Embryonic facial prominence (tissue), 1 donor: ENCODE measurements at regions not wholly inside any gene's neighbourhood (a gene's known extent, or its start where the extent isn't known, plus 50 kb on each side); places are given as distances from the start of the nearest gene placed in this dataset.
"Not testable (repeated sequence)": the region's sequence is repeated elsewhere in the genome, so short reads cannot be mapped to it uniquely, and the experiment has no call there.

Experiments
- DNase-seq: peaks from one replicate; pipeline ENCODE4 v3.0.0-alpha.2; 2016; ENCODE audit errors: extremely low spot score

DNA sequence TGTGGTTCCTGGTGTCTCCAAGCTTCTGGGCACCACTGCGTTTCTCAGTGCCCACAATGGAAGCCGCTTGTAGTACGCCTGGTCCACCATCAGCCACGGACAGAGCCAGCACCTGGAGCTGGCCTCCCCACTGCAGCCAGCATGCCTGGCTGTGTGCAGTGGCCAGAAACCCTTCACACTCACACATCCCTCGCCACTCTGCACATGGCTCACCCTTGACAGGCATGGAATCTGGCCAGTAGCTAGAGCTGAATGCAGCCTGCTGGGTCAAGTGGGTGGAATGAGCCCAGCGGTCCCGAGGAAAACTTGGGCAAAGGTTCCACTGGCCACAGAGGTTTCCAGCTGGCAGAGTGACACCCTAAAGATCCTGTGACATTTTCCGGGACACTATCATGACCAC, 146.0 kb upstream of the ADO start:
- DNase-seq: no peak

DNA sequence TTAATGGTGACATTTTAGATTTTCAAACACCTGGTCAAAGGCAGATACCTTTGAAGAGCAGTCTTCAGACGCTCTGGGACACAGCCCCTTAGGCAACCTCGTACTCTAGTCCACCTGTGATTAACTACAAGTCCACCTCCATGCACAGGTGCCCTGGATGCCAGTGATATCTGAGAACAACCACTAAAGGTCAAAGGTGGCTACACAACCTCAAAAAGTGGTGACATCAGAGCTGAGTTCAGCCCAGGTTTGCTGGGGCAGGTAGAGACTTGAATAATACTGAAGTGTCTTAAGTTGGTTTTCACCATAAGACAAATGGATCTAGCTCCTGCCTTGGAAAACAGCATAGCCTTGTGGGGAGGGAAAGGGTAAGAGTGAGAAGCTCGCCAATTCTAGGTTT, 143.4 kb upstream of the ADO start:
- no peak for DNase-seq

DNA sequence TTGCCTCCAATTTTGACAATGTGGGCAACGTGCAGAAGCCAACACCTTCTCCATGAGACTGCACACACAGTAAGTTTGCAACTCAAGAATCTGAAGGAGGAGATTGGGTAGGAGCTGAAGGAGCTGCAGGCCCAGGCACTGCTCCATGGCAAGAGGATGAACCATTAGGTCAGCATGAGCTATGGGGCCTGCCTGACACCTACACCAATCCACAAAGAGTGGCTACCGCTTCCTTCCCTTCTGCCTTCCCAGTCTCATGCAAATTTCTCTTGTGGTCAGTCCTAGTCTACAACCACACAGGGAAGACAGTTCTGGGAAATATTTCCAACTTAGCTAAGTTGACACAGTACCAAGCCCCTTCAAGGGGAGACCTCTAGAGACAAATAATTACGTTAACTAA, 142.0 kb upstream of the ADO start:
- DNase-seq: no peak

GRCh38 chr10:62665771-62666170, 138.7 kb upstream of the ADO start:
- DNase-seq: no peak

- DNase-seq: no peak
Observed at GRCh38 chr10:62666275-62666674, 138.2 kb upstream of the ADO start.

- DNase-seq: no peak
Observed at GRCh38 chr10:62669341-62669740, 135.2 kb upstream of the ADO start.

DNA sequence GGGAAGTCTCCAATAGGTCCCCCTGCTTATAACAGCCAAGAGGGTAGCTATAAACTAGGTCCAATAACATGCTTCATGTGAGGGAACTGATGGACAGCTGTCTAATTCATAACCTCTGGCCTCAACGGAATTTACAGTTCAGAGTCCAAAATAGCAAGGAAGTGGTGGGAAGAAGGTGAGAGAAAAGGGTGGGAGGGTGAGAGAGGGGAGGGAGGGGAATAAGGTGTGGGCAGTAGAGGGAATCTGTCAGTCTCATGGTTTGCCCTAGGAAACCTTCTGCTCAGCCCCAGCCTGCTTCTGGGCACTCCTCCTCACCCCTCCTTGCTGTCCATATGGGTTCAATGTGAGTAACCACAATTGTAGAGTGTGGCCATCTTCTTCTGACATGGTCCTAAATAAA, 133.4 kb upstream of the ADO start:
- DNase-seq: no peak

DNA sequence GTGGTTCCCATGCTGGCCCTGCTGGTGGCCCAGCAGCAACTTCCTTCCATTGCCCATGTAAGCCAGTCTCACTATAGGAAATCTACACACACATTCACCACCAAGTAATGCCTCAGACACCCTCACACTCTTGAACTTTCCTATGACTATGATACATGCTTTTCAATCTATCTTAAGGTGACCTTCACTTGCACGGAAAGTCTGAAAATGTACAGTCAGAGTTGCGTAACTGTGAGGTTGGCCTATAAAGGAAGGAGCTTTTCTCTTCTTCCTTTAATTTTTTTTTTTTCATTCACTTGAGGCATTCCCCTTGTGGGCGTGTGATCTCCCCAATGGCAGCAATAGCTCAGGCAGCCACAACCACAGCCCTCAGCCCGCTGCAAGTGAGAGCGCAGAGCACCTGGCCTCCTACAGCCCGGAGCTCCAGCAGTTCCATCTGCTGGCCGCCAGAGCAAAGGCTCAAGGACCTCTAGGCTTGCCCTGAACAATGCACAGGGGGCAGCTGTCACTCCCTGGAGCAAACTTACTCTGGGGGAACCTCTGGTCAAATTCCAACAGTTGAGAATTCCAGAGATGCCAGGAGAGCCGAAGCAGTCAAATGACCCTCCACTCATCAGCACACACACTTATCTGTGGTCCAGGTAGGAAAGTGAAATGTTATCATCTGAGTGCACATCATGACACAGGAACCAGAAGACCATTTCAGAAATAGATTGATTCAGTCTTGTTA, 123.1 kb upstream of the ADO start:
- DNase-seq: no peak

- DNase-seq: no peak
Observed at GRCh38 chr10:62684911-62685310, 119.6 kb upstream of the ADO start.

GRCh38 chr10:62687230-62687748, 117.2 kb upstream of the ADO start:
- no peak for DNase-seq

DNA sequence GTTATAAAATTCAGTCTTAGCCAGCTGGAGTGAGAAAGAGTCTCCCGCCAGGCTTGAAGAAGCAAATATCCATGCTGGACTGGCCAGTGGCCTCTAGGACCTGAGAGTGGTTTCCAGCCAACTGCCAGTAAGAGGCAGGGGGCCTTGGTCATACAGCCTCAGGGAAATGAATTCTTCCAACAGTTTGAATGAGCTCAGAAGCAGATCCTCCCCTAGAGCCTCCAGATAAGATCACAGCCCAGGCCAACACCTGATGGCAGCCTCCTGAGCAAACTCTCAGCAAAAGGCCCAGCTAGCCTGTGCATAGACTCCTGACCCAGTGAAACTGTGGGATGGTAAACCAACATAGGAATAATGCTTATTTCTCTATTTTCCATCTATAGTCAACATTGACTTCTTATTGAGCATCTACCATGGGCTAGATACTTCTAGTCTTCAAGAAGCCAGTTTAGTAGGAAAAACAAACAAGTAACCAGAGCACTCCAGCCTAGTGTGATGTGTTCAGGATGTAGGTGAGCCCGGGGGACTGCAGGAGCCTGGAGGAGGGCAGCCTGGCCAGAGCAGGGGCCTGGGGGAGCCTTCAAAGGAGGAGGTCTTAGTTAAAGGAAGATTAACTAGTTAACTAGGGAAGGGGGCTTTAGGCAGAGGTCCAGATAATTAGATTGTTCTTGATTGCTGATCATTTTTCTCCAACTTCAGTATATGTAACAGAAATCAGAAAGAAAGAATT, 115.4 kb upstream of the ADO start:
- no peak for DNase-seq

DNA sequence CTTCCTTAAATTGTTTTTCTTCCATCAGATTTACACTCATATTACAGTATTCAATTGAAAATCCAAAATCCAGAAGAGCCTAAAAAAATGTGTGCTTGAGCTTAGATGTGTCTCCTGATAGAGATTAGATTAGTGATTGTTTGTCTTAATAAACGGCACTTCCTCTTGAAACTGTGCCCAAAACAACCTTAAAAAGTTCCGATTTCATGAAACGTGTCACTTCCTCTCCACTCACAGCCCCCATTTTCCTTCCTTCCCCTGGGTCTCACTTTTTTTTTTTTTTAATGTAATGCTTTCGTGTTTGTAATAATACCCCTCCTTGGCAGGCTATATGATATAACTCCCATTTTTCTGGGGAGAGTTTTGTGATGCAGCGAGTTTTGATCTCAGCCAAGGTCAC, 114.8 kb upstream of the ADO start:
- DNase-seq: no peak

- no peak for DNase-seq
Observed at GRCh38 chr10:62690703-62691102, 113.8 kb upstream of the ADO start.

GRCh38 chr10:62691336-62691735, 113.2 kb upstream of the ADO start:
- no peak for DNase-seq

- DNase-seq: no peak
Observed at GRCh38 chr10:62692085-62692484, 112.4 kb upstream of the ADO start.

GRCh38 chr10:62693306-62693705, 111.2 kb upstream of the ADO start:
- no peak for DNase-seq

DNA sequence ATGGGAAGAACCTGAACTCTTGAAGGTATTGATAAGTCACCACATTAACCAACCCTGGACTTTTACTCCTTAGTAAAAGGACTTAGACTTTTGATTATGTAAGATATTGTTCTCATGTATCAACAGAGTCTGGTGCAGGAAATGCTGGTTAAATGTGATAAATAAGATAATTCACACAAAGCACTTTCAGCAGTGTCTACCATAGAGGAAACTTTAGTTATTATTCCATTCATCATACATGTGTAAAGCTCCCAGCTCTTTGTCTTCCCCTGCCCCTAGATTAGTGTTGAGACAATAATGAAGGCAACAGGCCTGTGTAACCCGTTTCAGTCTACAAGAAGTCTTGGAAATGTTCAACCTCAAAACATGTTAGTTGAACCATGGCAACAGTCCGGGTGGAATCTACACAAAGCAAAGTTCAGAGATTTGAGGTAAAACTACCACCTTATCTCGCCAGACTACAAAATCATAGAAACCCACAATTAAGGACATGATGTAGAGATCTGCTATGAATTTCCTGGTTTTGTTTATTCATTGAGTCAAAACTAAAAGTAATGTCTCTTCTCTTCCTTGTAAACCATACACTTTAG, 109.9 kb upstream of the ADO start:
- no peak for DNase-seq

DNA sequence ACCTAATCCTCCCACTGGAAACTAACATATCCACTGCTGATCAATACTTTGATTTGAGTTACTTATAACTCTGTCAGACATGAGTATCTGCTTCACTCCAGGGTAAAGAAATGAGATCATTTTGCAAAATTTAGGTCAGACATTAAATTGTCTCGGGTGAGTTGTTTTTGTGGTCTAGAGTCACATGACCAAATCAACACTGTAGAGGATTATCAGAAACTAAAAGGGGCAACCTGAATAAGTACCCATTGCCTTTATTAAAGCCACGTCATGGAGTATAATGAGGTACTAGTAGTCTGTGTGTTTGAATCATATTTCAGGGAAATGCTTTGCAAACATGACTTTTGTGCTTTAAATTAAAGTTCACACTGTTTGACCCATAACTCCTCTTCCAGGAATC, 107.7 kb upstream of the ADO start:
- DNase-seq: no peak

DNA sequence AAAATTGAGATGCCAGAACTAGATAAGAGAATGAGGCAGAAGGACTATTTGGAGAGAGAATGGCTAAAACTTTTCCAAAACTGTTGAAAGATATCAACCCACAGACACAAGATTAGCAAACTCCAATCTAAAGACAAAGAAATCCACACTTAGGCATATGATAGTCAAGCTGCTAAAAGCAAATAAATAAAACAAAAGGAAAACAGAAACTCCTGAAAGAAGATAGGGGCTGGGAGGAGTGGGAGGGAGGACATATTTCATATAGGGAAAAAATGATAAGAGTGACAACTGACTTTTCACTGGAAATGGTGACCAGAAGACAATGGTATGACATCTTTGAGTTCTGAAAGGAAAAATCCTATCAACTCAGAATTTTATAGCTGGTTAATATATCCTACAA, 105.4 kb upstream of the ADO start:
- DNase-seq: no peak

DNA sequence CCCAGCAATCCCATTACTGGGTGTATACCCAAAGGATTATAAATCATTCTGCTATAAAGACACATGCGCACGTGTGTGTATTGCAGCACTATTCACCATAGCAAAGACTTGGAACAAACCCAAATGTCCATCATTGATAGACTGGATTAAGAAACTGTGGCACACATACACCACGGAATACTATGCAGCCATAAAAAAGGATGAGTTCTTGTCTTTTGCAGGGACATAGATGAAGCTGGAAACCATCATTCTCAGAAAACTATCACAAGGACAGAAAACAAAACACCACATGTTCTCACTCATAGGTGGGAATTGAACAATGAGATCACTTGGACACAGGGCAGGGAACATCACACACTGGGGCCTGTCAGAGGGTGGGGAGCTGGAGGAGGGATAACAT, 100.4 kb upstream of the ADO start:
- not testable (repeated sequence) for DNase-seq

DNA sequence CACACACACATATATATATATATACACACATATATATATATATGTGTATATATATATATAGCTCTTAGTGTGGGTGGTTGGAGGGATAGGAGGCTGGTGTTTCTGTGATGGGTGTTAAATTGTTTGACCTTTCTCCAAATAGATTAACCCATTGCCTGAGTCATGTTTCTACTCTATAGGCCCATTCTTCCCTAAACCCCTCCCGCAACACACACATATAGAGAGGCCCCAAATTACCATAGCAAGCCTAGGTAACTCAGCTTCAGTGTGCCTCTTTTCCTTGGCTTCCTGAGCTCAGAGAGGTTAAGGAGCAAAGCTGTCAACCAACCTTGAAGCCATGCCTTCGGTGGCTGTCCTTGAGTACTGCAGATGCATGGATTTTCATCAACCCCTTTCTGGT, 98.7 kb upstream of the ADO start:
- DNase-seq: no peak

- no peak for DNase-seq
Observed at GRCh38 chr10:62707810-62708209, 96.7 kb upstream of the ADO start.

GRCh38 chr10:62708569-62708968, 96.0 kb upstream of the ADO start:
- no peak for DNase-seq
